Right ventricle myocardium superior (tissue), 1 donor: ENCODE measurements at regions not wholly inside any gene's neighbourhood (a gene's known extent, or its start where the extent isn't known, plus 50 kb on each side); places are given as distances from the start of the nearest gene placed in this dataset. TPM values are rescaled to one million over a fixed set of nuclear protein-coding genes. Genes with fewer than 3 reads are reported as not detected.

Experiments used
- ATAC-seq: fragments of 200-7000 bp; cut with Tn5 transposase; one replicate; pipeline ENCODE4 v1.9.1; 2020; ENCODE audit warnings: mild to moderate bottlenecking; ENCODE audit not compliant: poor library complexity
- DNase-seq: peaks from one replicate; pipeline ENCODE4 v3.0.0-alpha.2; 2020
- intact Hi-C: fragments of 100-400 bp; cut with DNase I; formaldehyde crosslinking; loops from one replicate; pipeline ENCODE4 v1.11.2; 2022
- microRNA-seq: library from miRNA; unstranded; fragments of <30 nt; microRNA quantifications from one replicate; pipeline ENCODE4 v1.2.0, GENCODE V29; 2020
- donor health status: DM: no; HTN: yes; CAD: no; lungs with severe emphysema.

DNA sequence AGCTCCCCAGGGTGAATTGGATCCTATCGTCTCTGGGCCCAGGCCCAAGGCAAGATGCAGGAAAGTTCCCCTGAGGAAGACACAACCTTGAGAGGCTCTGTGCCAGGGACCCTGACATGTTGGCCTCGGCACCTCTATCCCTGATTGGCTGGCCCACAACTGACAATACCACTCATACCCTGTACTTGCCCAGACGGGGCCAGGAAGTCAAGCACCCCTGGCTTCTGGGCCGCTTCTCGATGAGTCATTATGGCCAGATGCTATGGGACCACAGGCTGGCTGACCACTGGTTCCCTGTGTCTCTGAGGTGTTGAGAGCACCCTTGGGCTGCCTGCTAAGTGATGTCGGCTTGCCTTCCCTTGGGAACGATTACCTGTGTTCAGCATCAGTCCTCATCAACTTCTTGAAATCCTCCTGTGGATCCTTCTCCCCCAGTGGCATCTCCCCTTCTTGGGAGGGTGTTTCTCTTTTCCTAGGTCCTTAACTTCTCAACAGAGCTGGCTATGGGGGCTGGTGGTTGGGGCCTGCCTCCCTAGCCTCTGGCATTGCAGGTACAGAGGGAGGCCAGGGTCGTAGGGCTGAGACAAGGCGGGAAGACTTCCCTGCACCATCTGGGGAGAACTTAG lies 54.5 kb upstream of the MAMLD1 start:
- ATAC-seq (no peak), DNase-seq (no peak)
- intact Hi-C loops = no loop called here

GRCh38 chrX:150310417-150310816 lies 52.7 kb upstream of the MAMLD1 start:
- intact Hi-C loops = no loop called here
- DNase-seq = no peak
- no peak for ATAC-seq

DNA sequence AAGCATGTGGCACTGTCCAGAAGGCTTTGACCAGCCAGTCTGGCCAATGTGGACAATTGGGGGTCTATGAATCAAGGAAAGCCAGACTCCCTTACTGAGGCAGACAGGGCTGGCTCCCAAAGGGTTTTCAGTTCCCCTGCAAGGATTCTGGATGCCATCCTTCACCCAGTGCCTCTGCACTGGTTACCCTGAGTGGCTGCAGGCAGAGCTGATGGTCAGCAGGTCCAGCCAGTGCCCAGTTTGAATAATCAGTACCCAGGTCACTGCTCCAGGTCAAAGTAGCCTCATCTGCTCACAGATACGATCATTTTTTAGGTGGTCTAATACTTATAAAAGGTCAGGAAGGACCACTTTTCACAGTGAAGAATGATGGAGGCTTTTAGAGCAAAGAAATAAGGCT lies 52.2 kb upstream of the MAMLD1 start:
- no peak for DNase-seq
- intact Hi-C loops = no loop called here
- no peak for ATAC-seq

DNA sequence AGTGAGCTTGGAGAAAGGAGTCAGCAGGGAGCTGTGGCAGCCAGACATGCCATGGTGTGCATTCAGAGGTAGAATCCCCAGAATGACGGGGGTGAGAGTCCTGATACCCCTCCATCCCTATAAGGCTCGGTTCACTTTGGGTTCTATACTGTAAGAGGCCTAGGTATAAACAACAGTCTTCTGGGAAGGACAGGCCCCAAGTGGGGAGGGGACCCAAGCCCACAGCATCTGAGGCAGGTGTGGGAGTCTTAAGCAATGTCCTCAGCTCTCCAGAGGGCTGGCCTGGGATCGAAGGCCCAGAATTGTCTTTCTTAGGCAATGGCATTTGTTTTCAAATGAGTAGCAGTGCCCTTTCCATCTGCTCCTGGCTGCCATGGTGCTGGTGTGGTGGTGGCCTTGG lies 50.2 kb upstream of the MAMLD1 start:
- DNase-seq (no peak), ATAC-seq (no peak)
- intact Hi-C loops = no loop called here

Small RNAs in the stretch of these regions (microRNA-seq; reads per million reads assigned to microRNA genes)
- not detected for gene MIR2114
